ENCODE measurements at regions not wholly inside any gene's neighbourhood (a gene's known extent, or its start where the extent isn't known, plus 50 kb on each side); places are given as distances from the start of the nearest gene placed in this dataset.
"Not testable (repeated sequence)": the region's sequence is repeated elsewhere in the genome, so short reads cannot be mapped to it uniquely, and the experiment has no call there.

GRCh38 chr12:46904406-46905238, 78.8 kb upstream of the SLC38A4 start:
- no peaks in the 10 kb centered on the region for H3K36me3 ChIP-seq (ENCODE audit: control insufficient read depth, insufficient read depth, low read length)
- intact Hi-C loops (cut with micrococcal nuclease) (no loop called here), in situ Hi-C loops (cut with MboI) (no loop called here)
- ATAC-seq: no peak
- ChIA-PET CTCF (ENCODE audit: low intra/inter-chr PET ratio) (no interaction called here), POLR2A (no interaction called here)
- no peak overlapping the region for H3K4me2 ChIP-seq (ENCODE audit: insufficient read depth, low read length)
- no peaks in the 10 kb centered on the region for H4K20me1 ChIP-seq (replicated peaks; ENCODE audit: control insufficient read depth, insufficient read depth, low read length)
- H3K27ac ChIP-seq (ENCODE audit: extremely low read depth, low read depth, low read length): no peak overlapping the region
- under 1% methylated on average over 12 of the region's 12 CpGs for WGBS (ENCODE audit: insufficient coverage, low coverage, missing lambda C conversion rate)
- no peak overlapping the region for H3K9ac ChIP-seq (ENCODE audit: insufficient read depth in 1 of 2, low read depth in 2 of 2, low read length in 2 of 2)
- BruUV-seq (replicated peaks): no TSS peak
- no peak for FAIRE-seq
- DNase-seq (ENCODE audit: extremely low read depth in 1 of 4, low spot score in 3 of 4): no peak
- no peak overlapping the region for H3K4me3 ChIP-seq
- no peaks in the 10 kb centered on the region for H3K4me1 ChIP-seq (replicated peaks in 1 of 2; ENCODE audit: control insufficient read depth in 2 of 2, insufficient read depth in 2 of 2, low read length in 2 of 2)
- no peaks in the 10 kb centered on the region for H3K9me3 ChIP-seq (replicated peaks; ENCODE audit: control insufficient read depth, insufficient read depth, low read depth, low read length)
- H3K27me3 ChIP-seq (ENCODE audit: control insufficient read depth in 2 of 2, insufficient read depth in 2 of 2, low read length in 2 of 2): peaks cover 0 to 3% of the 10 kb centered on the region in 2 experiments; a peak in 1 of 5 replicates
- H2AFZ ChIP-seq (ENCODE audit: low read depth, low read length): no peak overlapping the region
- no peaks in the 10 kb centered on the region for H3K9me1 ChIP-seq (ENCODE audit: control insufficient read depth, insufficient read depth, low read length)
- no peak for TF ChIP-seq MAFG (tag; conservative IDR thresholded peaks at IDR 0.05)
- no peak for TF ChIP-seq RAD21 (CRISPR knock-in tag; conservative IDR thresholded peaks at IDR 0.05 in 1 of 2, IDR thresholded peaks at IDR 0.05 in 1 of 2)
- TF ChIP-seq ZNF324 (CRISPR knock-in tag; IDR thresholded peaks at IDR 0.05): no peak
- TF ChIP-seq DACH1 (IDR thresholded peaks at IDR 0.05; ENCODE audit: partially characterized antibody): no peak
- no peak for TF ChIP-seq ZNF436 (CRISPR knock-in tag; IDR thresholded peaks at IDR 0.05)
- no peak for TF ChIP-seq FOS (IDR thresholded peaks at IDR 0.05; ENCODE audit: extremely low read depth, insufficient read length)
- TF ChIP-seq, protein P1, sequence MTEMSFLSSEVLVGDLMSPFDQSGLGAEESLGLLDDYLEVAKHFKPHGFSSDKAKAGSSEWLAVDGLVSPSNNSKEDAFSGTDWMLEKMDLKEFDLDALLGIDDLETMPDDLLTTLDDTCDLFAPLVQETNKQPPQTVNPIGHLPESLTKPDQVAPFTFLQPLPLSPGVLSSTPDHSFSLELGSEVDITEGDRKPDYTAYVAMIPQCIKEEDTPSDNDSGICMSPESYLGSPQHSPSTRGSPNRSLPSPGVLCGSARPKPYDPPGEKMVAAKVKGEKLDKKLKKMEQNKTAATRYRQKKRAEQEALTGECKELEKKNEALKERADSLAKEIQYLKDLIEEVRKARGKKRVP (CRISPR knock-in tag; IDR thresholded peaks at IDR 0.05): no peak
- TF ChIP-seq, protein P2, sequence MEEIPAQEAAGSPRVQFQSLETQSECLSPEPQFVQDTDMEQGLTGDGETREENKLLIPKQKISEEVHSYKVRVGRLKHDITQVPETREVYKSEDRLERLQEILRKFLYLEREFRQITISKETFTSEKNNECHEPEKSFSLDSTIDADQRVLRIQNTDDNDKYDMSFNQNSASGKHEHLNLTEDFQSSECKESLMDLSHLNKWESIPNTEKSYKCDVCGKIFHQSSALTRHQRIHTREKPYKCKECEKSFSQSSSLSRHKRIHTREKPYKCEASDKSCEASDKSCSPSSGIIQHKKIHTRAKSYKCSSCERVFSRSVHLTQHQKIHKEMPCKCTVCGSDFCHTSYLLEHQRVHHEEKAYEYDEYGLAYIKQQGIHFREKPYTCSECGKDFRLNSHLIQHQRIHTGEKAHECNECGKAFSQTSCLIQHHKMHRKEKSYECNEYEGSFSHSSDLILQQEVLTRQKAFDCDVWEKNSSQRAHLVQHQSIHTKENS (CRISPR knock-in tag; IDR thresholded peaks at IDR 0.05): no peak
- no peak for TF ChIP-seq ZNF512 (tag; IDR thresholded peaks at IDR 0.05)
- TF ChIP-seq MXD1 (CRISPR knock-in tag; IDR thresholded peaks at IDR 0.05; ENCODE audit: borderline replicate concordance, poor library complexity, severe bottlenecking): no peak
- no peak for TF ChIP-seq CREB1 (IDR thresholded peaks at IDR 0.05)
- no peak for TF ChIP-seq CREB1 (CRISPR knock-in tag; IDR thresholded peaks at IDR 0.05)
- no peaks in the 10 kb centered on the region for H3K79me2 ChIP-seq (ENCODE audit: control insufficient read depth, insufficient read depth, low read length)

DNA sequence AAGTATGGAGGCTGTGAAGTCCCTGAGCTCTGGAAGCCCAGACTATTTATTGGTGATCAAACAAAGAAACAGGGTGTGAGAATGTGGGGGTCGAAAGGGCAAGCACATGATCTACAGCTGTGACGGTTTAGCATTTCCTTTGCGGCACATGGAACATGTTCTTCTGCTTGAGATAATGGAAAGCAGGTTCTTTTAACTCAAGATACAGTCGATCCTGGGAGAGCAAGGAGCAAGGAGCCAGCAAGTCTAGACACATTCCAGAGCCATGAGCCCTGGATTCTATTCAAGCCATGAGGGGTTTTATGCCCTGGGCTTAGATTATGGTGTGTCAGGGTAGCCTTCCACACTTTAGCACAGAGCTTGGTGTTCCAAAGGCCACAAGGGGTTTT, 79.4 kb upstream of the SLC38A4 start:
- H3K27me3 ChIP-seq (ENCODE audit: control insufficient read depth in 2 of 2, insufficient read depth in 2 of 2, low read length in 2 of 2); BruUV-seq (replicated peaks); H2AFZ ChIP-seq (ENCODE audit: low read depth, low read length); H3K27ac ChIP-seq (ENCODE audit: extremely low read depth, low read depth, low read length); H4K20me1 ChIP-seq (replicated peaks; ENCODE audit: control insufficient read depth, insufficient read depth, low read length); in situ Hi-C loops (cut with MboI); H3K9me1 ChIP-seq (ENCODE audit: control insufficient read depth, insufficient read depth, low read length); DNase-seq (ENCODE audit: extremely low read depth in 1 of 4, low spot score in 3 of 4); H3K9ac ChIP-seq (ENCODE audit: insufficient read depth in 1 of 2, low read depth in 2 of 2, low read length in 2 of 2); H3K4me2 ChIP-seq (ENCODE audit: insufficient read depth, low read length); CTCF ChIA-PET (ENCODE audit: low intra/inter-chr PET ratio); H3K4me3 ChIP-seq; H3K9me3 ChIP-seq (replicated peaks; ENCODE audit: control insufficient read depth, insufficient read depth, low read depth, low read length); H3K79me2 ChIP-seq (ENCODE audit: control insufficient read depth, insufficient read depth, low read length); ATAC-seq; H3K36me3 ChIP-seq (ENCODE audit: control insufficient read depth, insufficient read depth, low read length); intact Hi-C loops (cut with micrococcal nuclease); H3K4me1 ChIP-seq (replicated peaks in 1 of 2; ENCODE audit: control insufficient read depth in 2 of 2, insufficient read depth in 2 of 2, low read length in 2 of 2); FAIRE-seq; POLR2A ChIA-PET: not testable (repeated sequence)
- 0% methylated on average over 4 of the region's 4 CpGs for WGBS (ENCODE audit: insufficient coverage, low coverage, missing lambda C conversion rate)

All from K562 (cell line).